ENCODE measurements at regions not wholly inside any gene's neighbourhood (a gene's known extent, or its start where the extent isn't known, plus 50 kb on each side); places are given as distances from the start of the nearest gene placed in this dataset.

DNA sequence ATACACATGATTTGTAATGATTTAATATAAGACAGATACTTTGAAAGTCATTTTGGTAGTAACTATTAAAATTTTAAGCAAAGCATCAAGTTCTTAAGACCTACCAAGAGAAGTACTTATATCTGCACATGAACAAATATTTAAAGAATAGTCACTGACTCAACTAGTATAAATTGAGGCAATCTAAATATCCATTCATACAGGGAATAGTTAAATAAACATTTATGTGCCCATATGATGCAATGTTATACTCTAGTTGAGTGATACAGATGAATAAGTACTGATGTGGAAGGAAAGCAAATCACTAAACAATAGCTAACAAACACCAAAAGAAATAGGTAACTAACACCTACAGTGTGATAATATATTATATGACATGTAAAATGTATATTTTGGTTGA, 527.7 kb downstream of the EPHA3 start:
- H3K79me2 ChIP-seq (ENCODE audit: low read depth): no peaks in the 10 kb centered on the region
- no peak overlapping the region for H3K9ac ChIP-seq
- H3K4me2 ChIP-seq: no peak overlapping the region
- Mint-ChIP-seq H3K27ac (no peak overlapping the region), H3K4me1 (no peaks in the 10 kb centered on the region), H3K36me3 (peaks cover 3% of the 10 kb centered on the region), H3K9me3 (peaks cover 4% of the 10 kb centered on the region), H3K27me3 (ENCODE audit: insufficient read depth, low read depth) (no peaks in the 10 kb centered on the region), H3K4me3 (no peak overlapping the region)
- no peak for TF ChIP-seq EZH2phosphoT487 (IDR thresholded peaks at IDR 0.05)
- no peak for TF ChIP-seq EZH2 (IDR thresholded peaks at IDR 0.05)
- TF ChIP-seq, protein P1, sequence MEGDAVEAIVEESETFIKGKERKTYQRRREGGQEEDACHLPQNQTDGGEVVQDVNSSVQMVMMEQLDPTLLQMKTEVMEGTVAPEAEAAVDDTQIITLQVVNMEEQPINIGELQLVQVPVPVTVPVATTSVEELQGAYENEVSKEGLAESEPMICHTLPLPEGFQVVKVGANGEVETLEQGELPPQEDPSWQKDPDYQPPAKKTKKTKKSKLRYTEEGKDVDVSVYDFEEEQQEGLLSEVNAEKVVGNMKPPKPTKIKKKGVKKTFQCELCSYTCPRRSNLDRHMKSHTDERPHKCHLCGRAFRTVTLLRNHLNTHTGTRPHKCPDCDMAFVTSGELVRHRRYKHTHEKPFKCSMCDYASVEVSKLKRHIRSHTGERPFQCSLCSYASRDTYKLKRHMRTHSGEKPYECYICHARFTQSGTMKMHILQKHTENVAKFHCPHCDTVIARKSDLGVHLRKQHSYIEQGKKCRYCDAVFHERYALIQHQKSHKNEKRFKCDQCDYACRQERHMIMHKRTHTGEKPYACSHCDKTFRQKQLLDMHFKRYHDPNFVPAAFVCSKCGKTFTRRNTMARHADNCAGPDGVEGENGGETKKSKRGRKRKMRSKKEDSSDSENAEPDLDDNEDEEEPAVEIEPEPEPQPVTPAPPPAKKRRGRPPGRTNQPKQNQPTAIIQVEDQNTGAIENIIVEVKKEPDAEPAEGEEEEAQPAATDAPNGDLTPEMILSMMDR (IDR thresholded peaks at IDR 0.05): no peak
- no peak overlapping the region for H3K27ac ChIP-seq
- H3F3A ChIP-seq (ENCODE audit: low read depth): no peaks in the 10 kb centered on the region
- H3K9me3 ChIP-seq (ENCODE audit: low read depth): no peaks in the 10 kb centered on the region
- no peaks in the 10 kb centered on the region for H3K4me1 ChIP-seq
- H3K27me3 ChIP-seq: no peaks in the 10 kb centered on the region
- H4K20me1 ChIP-seq (ENCODE audit: low read depth): no peaks in the 10 kb centered on the region
- no peak for DNase-seq (ENCODE audit: low spot score)
- H2AFZ ChIP-seq (replicated peaks): no peak overlapping the region
- no peak overlapping the region for H3K4me3 ChIP-seq
- H3K36me3 ChIP-seq: no peaks in the 10 kb centered on the region

DNA sequence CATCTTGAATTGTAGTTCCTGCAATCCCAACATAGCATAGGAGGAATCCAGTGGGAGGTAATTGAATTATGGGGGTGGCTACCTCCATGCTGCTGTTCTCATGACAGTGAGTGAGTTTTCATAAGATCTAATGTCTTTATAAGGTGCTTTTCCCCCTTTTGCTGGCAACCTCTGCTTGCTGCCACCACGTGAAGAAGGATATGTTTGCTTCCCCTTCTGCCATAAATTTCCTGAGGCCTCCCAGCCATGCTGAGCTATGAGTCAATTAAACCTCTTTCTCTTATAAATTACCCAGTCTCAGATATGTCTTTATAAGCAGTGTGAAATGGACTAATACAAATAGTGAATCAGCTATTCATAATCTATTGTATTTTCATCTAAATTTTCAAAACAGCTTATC, 537.3 kb downstream of the EPHA3 start:
- Histone ChIP-seq H4K20me1 (ENCODE audit: low read depth) (no peaks in the 10 kb centered on the region), H3K4me1 (no peaks in the 10 kb centered on the region), H3K27ac (no peak overlapping the region), H2AFZ (replicated peaks) (no peak overlapping the region), H3F3A (ENCODE audit: low read depth) (no peaks in the 10 kb centered on the region), H3K9me3 (ENCODE audit: low read depth) (no peaks in the 10 kb centered on the region), H3K36me3 (no peaks in the 10 kb centered on the region), H3K4me2 (no peak overlapping the region), H3K9ac (no peak overlapping the region), H3K27me3 (no peaks in the 10 kb centered on the region), H3K79me2 (ENCODE audit: low read depth) (no peaks in the 10 kb centered on the region), H3K4me3 (no peak overlapping the region)
- peaks cover 2% of the 10 kb centered on the region for H3K27me3 Mint-ChIP-seq (ENCODE audit: insufficient read depth, low read depth)
- H3K9me3 Mint-ChIP-seq: peaks cover 2% of the 10 kb centered on the region
- no peaks in the 10 kb centered on the region for H3K4me1 Mint-ChIP-seq
- no peak for TF ChIP-seq EZH2phosphoT487 (IDR thresholded peaks at IDR 0.05)
- TF ChIP-seq EZH2 (IDR thresholded peaks at IDR 0.05): no peak
- TF ChIP-seq, protein P1 (IDR thresholded peaks at IDR 0.05): no peak
- DNase-seq (ENCODE audit: low spot score): no peak
- no peak overlapping the region for H3K4me3 Mint-ChIP-seq
- no peaks in the 10 kb centered on the region for H3K36me3 Mint-ChIP-seq
- no peak overlapping the region for H3K27ac Mint-ChIP-seq

DNA sequence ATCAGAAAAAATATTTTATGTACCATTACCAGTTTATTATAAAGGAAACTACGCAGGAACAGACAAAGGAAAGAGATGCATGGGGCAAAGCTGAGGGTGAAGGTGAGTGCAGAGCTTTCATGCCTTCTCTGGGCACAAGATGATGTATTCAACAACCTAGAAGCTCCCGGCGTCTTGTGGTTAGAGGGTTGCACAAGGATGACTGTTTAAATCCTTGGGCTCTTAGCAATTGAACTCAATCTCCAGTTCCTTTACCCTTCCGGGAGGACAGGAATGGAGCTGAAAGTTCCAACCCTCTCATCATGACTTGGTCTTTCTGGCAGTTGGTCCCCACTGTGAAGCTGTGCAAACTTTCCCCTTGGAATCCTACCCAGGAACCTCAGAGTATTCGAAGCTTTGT, 542.0 kb downstream of the EPHA3 start:
- TF ChIP-seq, protein P1 (IDR thresholded peaks at IDR 0.05): no peak
- TF ChIP-seq EZH2 (IDR thresholded peaks at IDR 0.05) (no peak), EZH2phosphoT487 (IDR thresholded peaks at IDR 0.05) (no peak)

More for the DNA sequence above, 542.0 kb downstream of the EPHA3 start:
- H3K36me3 ChIP-seq: no peaks in the 10 kb centered on the region
- no peak overlapping the region for H3K4me3 ChIP-seq
- no peaks in the 10 kb centered on the region for H3K4me1 Mint-ChIP-seq
- H3F3A ChIP-seq (ENCODE audit: low read depth): no peaks in the 10 kb centered on the region
- H3K9me3 Mint-ChIP-seq: no peaks in the 10 kb centered on the region
- H3K9me3 ChIP-seq (ENCODE audit: low read depth): no peaks in the 10 kb centered on the region
- H3K36me3 Mint-ChIP-seq: no peaks in the 10 kb centered on the region
- no peak overlapping the region for H3K9ac ChIP-seq
- H3K4me3 Mint-ChIP-seq: no peak overlapping the region
- DNase-seq (ENCODE audit: low spot score): no peak
- no peaks in the 10 kb centered on the region for H3K79me2 ChIP-seq (ENCODE audit: low read depth)
- H2AFZ ChIP-seq (replicated peaks): no peak overlapping the region
- no peak overlapping the region for H3K27ac Mint-ChIP-seq
- H3K27me3 ChIP-seq: no peaks in the 10 kb centered on the region
- H3K27ac ChIP-seq: no peak overlapping the region
- peaks cover 2% of the 10 kb centered on the region for H3K27me3 Mint-ChIP-seq (ENCODE audit: insufficient read depth, low read depth)
- H3K4me2 ChIP-seq: no peak overlapping the region
- H3K4me1 ChIP-seq: no peaks in the 10 kb centered on the region
- no peaks in the 10 kb centered on the region for H4K20me1 ChIP-seq (ENCODE audit: low read depth)

All from neural progenitor cell (in vitro differentiated cells).